NCI-H526 treated with DMSO at 0.1 percent for 48 hours (cell line): ENCODE measurements at regions not wholly inside any gene's neighbourhood (a gene's known extent, or its start where the extent isn't known, plus 50 kb on each side); places are given as distances from the start of the nearest gene placed in this dataset.

Source experiments
- DNase-seq: peaks from one replicate; lab custom pipeline; 2025; lab: John Stamatoyannopoulos, UW

GRCh38 chr5:157912621-157913325 lies 53.8 kb upstream of the CLINT1 start:
- no peak for DNase-seq

GRCh38 chr5:157911568-157911967 lies 52.6 kb upstream of the CLINT1 start:
- DNase-seq, result no peak
